Liver (tissue), 8 donors: ENCODE measurements at regions not wholly inside any gene's neighbourhood (a gene's known extent, or its start where the extent isn't known, plus 50 kb on each side); places are given as distances from the start of the nearest gene placed in this dataset.

Source experiments
- DNase-seq: peaks from one replicate; pipeline ENCODE4 v3.0.0-alpha.2; 2017; ENCODE audit warnings: low spot score
- H3K27ac ChIP-seq, 2 donors: one replicate each; pipeline ENCODE4 v1.7.0; 2013; ENCODE audit warnings: inconsistent platforms in 2 of 2, low read length in 2 of 2, control low read depth in 1 of 2, low read depth in 1 of 2, mild to moderate bottlenecking in 1 of 2
- H3K27me3 ChIP-seq, 4 donors: one replicate each; pipeline versions ENCODE4 v1.6.1 to v1.7.0; 2013; ENCODE audit warnings: low read length in 3 of 4, inconsistent platforms in 1 of 4, mild to moderate bottlenecking in 1 of 4, moderate library complexity in 1 of 4; ENCODE audit not compliant: control insufficient read depth in 4 of 4, insufficient read depth in 4 of 4
- H3K36me3 ChIP-seq, 4 donors: one replicate each; pipeline versions ENCODE4 v1.6.1 to v1.7.0; 2013; ENCODE audit warnings: low read length in 3 of 4, mild to moderate bottlenecking in 3 of 4, low read depth in 1 of 4, moderate library complexity in 1 of 4; ENCODE audit not compliant: control insufficient read depth in 4 of 4, insufficient read depth in 3 of 4
- H3K4me1 ChIP-seq, 4 donors: one replicate each; pipeline versions ENCODE4 v1.6.1 to v1.7.0; 2013; ENCODE audit warnings: low read length in 3 of 4, mild to moderate bottlenecking in 3 of 4, moderate library complexity in 1 of 4; ENCODE audit not compliant: control insufficient read depth in 4 of 4, insufficient read depth in 4 of 4
- H3K4me3 ChIP-seq, 3 donors: one replicate each; pipeline versions ENCODE4 v1.6.1 to v1.7.0; 2013; ENCODE audit warnings: low read length in 3 of 3, control low read depth in 1 of 3, low read depth in 1 of 3, mild to moderate bottlenecking in 1 of 3
- H3K9ac ChIP-seq, 2 donors: one replicate each; pipeline ENCODE4 v1.7.0; 2013; ENCODE audit warnings: low read length in 2 of 2, mild to moderate bottlenecking in 2 of 2, moderate library complexity in 2 of 2, control low read depth in 1 of 2, low read depth in 1 of 2
- H3K9me3 ChIP-seq, 4 donors: one replicate each; pipeline versions ENCODE4 v1.6.1 to v1.7.0; 2013; ENCODE audit warnings: low read length in 3 of 4; ENCODE audit not compliant: control insufficient read depth in 4 of 4
- EGR1 ChIP-seq, 2 donors: IDR thresholded peaks; 2 replicates each; pipeline ENCODE4 v1.6.1; 2016 to 2018; ENCODE audit warnings: antibody characterized with exemption in 2 of 2, low read depth in 2 of 2
- FOXA1 ChIP-seq: IDR thresholded peaks from 2 replicates; pipeline ENCODE4 v1.6.1; 2016; ENCODE audit warnings: antibody characterized with exemption
- FOXA2 ChIP-seq: IDR thresholded peaks from 2 replicates; pipeline ENCODE4 v1.6.1; 2016; ENCODE audit warnings: antibody characterized with exemption
- GABPA ChIP-seq, 2 donors: IDR thresholded peaks in 1 of 2; conservative IDR thresholded peaks in 1 of 2; 2 replicates each; pipeline ENCODE4 v1.6.1; 2016; ENCODE audit warnings: antibody characterized with exemption in 2 of 2, mild to moderate bottlenecking in 1 of 2, moderate library complexity in 1 of 2
- HNF4A ChIP-seq, 2 donors: conservative IDR thresholded peaks; 2 replicates each; pipeline ENCODE4 v1.6.1; 2016; ENCODE audit warnings: antibody characterized with exemption in 2 of 2, mild to moderate bottlenecking in 2 of 2
- HNF4G ChIP-seq: IDR thresholded peaks from 2 replicates; pipeline ENCODE4 v1.6.1; 2016; ENCODE audit warnings: antibody characterized with exemption
- JUND ChIP-seq, 2 donors: IDR thresholded peaks; 2 replicates each; pipeline ENCODE4 v1.6.1; 2016; ENCODE audit warnings: antibody characterized with exemption in 2 of 2
- MAX ChIP-seq: IDR thresholded peaks from 2 replicates; pipeline ENCODE4 v1.6.1; 2016; ENCODE audit warnings: antibody characterized with exemption
- NR2F2 ChIP-seq: IDR thresholded peaks from 2 replicates; pipeline ENCODE4 v1.6.1; 2016; ENCODE audit warnings: antibody characterized with exemption
- RAD21 ChIP-seq, 2 donors: IDR thresholded peaks; 2 replicates each; pipeline ENCODE4 v1.6.1; 2016; ENCODE audit warnings: antibody characterized with exemption in 2 of 2, mild to moderate bottlenecking in 2 of 2
- RXRA ChIP-seq, 2 donors: IDR thresholded peaks; 2 replicates each; pipeline ENCODE4 v1.6.1; 2017 to 2018; ENCODE audit warnings: antibody characterized with exemption in 2 of 2, mild to moderate bottlenecking in 1 of 2
- SP1 ChIP-seq: IDR thresholded peaks from 2 replicates; pipeline ENCODE4 v1.6.1; 2018; ENCODE audit warnings: antibody characterized with exemption, mild to moderate bottlenecking
- TAF1 ChIP-seq: conservative IDR thresholded peaks from 2 replicates; pipeline ENCODE4 v1.6.1; 2016; ENCODE audit warnings: antibody characterized with exemption, mild to moderate bottlenecking
- YY1 ChIP-seq: IDR thresholded peaks from 2 replicates; pipeline ENCODE4 v1.6.1; 2016; ENCODE audit warnings: antibody characterized with exemption, mild to moderate bottlenecking
- ZBTB33 ChIP-seq: IDR thresholded peaks from 2 replicates; pipeline ENCODE4 v1.6.1; 2016; ENCODE audit warnings: antibody characterized with exemption
- WGBS: extraction: QIAGEN DNeasy Blood & Tissue Kit; methylation state at CpG from one replicate; pipeline ENCODE4 v1.1.7; 2013; 5-methylcytosine and 5-hydroxymethylcytosine counted together
- TF ChIP-seq, protein P1 (sequence below): fragments of 150-350 bp; IDR thresholded peaks from 2 replicates; pipeline ENCODE4 v1.5.1; 2017; ENCODE audit warnings: improper control_type of control experiment, low read depth, low read length; ENCODE audit not compliant: missing input control
- TF ChIP-seq, protein P2 (sequence below): IDR thresholded peaks from 2 replicates; pipeline ENCODE4 v1.6.1; 2016; ENCODE audit warnings: antibody characterized with exemption, mild to moderate bottlenecking
- TF ChIP-seq, protein P3 (sequence below): IDR thresholded peaks from 2 replicates; pipeline ENCODE4 v1.6.1; 2016; ENCODE audit warnings: antibody characterized with exemption
- donor health status: healthy.
- donor health status: healthy.
- donor health status: healthy.
- donor health status: healthy.
- donor health status: healthy.

GRCh38 chr5:119996128-119996527 lies 366.8 kb downstream of the FAM170A start:
- TF ChIP-seq ZBTB33 (no peak), HNF4A (conservative IDR thresholded peaks at IDR 0.05) (no peak), GABPA (IDR thresholded peaks at IDR 0.05 in 1 of 2, conservative IDR thresholded peaks at IDR 0.05 in 1 of 2) (no peak), RAD21 (IDR thresholded peaks at IDR 0.05) (no peak), RXRA (IDR thresholded peaks at IDR 0.05) (no peak), EGR1 (IDR thresholded peaks at IDR 0.05; ENCODE audit: low read depth in 2 of 2) (no peak), MAX (no peak), YY1 (no peak), NR2F2 (no peak), HNF4G (no peak), JUND (IDR thresholded peaks at IDR 0.05) (no peak), TAF1 (no peak), FOXA2 (no peak), FOXA1 (no peak), SP1 (no peak)
- TF ChIP-seq, protein P1, sequence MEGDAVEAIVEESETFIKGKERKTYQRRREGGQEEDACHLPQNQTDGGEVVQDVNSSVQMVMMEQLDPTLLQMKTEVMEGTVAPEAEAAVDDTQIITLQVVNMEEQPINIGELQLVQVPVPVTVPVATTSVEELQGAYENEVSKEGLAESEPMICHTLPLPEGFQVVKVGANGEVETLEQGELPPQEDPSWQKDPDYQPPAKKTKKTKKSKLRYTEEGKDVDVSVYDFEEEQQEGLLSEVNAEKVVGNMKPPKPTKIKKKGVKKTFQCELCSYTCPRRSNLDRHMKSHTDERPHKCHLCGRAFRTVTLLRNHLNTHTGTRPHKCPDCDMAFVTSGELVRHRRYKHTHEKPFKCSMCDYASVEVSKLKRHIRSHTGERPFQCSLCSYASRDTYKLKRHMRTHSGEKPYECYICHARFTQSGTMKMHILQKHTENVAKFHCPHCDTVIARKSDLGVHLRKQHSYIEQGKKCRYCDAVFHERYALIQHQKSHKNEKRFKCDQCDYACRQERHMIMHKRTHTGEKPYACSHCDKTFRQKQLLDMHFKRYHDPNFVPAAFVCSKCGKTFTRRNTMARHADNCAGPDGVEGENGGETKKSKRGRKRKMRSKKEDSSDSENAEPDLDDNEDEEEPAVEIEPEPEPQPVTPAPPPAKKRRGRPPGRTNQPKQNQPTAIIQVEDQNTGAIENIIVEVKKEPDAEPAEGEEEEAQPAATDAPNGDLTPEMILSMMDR: no peak
- TF ChIP-seq, protein P2, sequence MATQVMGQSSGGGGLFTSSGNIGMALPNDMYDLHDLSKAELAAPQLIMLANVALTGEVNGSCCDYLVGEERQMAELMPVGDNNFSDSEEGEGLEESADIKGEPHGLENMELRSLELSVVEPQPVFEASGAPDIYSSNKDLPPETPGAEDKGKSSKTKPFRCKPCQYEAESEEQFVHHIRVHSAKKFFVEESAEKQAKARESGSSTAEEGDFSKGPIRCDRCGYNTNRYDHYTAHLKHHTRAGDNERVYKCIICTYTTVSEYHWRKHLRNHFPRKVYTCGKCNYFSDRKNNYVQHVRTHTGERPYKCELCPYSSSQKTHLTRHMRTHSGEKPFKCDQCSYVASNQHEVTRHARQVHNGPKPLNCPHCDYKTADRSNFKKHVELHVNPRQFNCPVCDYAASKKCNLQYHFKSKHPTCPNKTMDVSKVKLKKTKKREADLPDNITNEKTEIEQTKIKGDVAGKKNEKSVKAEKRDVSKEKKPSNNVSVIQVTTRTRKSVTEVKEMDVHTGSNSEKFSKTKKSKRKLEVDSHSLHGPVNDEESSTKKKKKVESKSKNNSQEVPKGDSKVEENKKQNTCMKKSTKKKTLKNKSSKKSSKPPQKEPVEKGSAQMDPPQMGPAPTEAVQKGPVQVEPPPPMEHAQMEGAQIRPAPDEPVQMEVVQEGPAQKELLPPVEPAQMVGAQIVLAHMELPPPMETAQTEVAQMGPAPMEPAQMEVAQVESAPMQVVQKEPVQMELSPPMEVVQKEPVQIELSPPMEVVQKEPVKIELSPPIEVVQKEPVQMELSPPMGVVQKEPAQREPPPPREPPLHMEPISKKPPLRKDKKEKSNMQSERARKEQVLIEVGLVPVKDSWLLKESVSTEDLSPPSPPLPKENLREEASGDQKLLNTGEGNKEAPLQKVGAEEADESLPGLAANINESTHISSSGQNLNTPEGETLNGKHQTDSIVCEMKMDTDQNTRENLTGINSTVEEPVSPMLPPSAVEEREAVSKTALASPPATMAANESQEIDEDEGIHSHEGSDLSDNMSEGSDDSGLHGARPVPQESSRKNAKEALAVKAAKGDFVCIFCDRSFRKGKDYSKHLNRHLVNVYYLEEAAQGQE: no peak
- TF ChIP-seq, protein P3, sequence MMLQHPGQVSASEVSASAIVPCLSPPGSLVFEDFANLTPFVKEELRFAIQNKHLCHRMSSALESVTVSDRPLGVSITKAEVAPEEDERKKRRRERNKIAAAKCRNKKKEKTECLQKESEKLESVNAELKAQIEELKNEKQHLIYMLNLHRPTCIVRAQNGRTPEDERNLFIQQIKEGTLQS: no peak

More at GRCh38 chr5:119996128-119996527, 366.8 kb downstream of the FAM170A start:
- H3K27ac ChIP-seq: no peak overlapping the region
- no peaks in the 10 kb centered on the region for H3K4me1 ChIP-seq
- no peaks in the 10 kb centered on the region for H3K27me3 ChIP-seq
- H3K4me3 ChIP-seq: no peak overlapping the region
- 74% methylated on average over 2 of the region's 2 CpGs for WGBS
- DNase-seq: no peak
- no peaks in the 10 kb centered on the region for H3K36me3 ChIP-seq
- H3K9ac ChIP-seq: no peak overlapping the region
- no peaks in the 10 kb centered on the region for H3K9me3 ChIP-seq
